Vagina (tissue), 2 donors: ENCODE measurements at regions not wholly inside any gene's neighbourhood (a gene's known extent, or its start where the extent isn't known, plus 50 kb on each side); places are given as distances from the start of the nearest gene placed in this dataset.

Source experiments
- POLR2AphosphoS5 ChIP-seq, 2 donors: sonication (generic); formaldehyde crosslinking; IDR thresholded peaks; one replicate each; pipeline ENCODE4 v1.9.0; 2017; ENCODE audit warnings: antibody characterized with exemption in 2 of 2, mild to moderate bottlenecking in 2 of 2, low read depth in 1 of 2; ENCODE audit not compliant: insufficient read depth in 1 of 2
- TF ChIP-seq, protein P1 (sequence below), 3 experiments: fragments of 450-650 bp in 2 of 3; fragments of 200-600 bp in 1 of 3; sonication (generic) in 1 of 3; IDR thresholded peaks; one replicate each; pipeline ENCODE4 v1.5.1; 2017 to 2019; ENCODE audit warnings: antibody characterized with exemption in 3 of 3, mild to moderate bottlenecking in 2 of 3, moderate library complexity in 2 of 3

DNA sequence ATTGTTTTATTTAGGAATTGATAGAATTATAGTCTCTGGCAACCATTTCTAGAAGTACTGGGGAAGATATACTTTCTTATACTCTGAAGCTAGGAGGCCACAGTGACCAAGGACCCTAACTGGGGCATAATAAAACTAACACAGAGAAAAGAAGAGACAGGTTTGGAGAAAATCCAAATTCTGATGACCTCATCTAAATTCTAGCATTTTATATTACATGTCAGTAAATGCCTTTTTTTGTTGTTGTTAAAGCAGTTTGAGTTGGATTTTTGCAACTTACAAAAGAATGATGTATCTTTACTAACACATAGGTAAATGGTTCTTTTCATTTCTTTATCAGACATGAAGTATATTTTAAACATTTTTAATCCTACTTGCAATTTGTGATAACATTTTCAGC is 933.3 kb downstream of the TMTC2 start:
- TF ChIP-seq POLR2AphosphoS5 (IDR thresholded peaks at IDR 0.05; ENCODE audit: insufficient read depth in 1 of 2, low read depth in 1 of 2), result no peak
- TF ChIP-seq, protein P1, sequence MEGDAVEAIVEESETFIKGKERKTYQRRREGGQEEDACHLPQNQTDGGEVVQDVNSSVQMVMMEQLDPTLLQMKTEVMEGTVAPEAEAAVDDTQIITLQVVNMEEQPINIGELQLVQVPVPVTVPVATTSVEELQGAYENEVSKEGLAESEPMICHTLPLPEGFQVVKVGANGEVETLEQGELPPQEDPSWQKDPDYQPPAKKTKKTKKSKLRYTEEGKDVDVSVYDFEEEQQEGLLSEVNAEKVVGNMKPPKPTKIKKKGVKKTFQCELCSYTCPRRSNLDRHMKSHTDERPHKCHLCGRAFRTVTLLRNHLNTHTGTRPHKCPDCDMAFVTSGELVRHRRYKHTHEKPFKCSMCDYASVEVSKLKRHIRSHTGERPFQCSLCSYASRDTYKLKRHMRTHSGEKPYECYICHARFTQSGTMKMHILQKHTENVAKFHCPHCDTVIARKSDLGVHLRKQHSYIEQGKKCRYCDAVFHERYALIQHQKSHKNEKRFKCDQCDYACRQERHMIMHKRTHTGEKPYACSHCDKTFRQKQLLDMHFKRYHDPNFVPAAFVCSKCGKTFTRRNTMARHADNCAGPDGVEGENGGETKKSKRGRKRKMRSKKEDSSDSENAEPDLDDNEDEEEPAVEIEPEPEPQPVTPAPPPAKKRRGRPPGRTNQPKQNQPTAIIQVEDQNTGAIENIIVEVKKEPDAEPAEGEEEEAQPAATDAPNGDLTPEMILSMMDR (IDR thresholded peaks at IDR 0.05), result no peak
